Uterus (tissue), 3 donors: ENCODE measurements at regions not wholly inside any gene's neighbourhood (a gene's known extent, or its start where the extent isn't known, plus 50 kb on each side); places are given as distances from the start of the nearest gene placed in this dataset.

Source experiments
- DNase-seq, 2 donors: peaks; one replicate each; pipeline ENCODE4 v3.0.0-alpha.2; 2019 to 2020
- H3K27ac ChIP-seq, 2 donors: fragments of 200-600 bp; sonication (generic); 1 replicate in 1 of 2; 2 replicates in 1 of 2; pipeline ENCODE4 v1.5.1; 2016 to 2018
- H3K27me3 ChIP-seq, 2 donors: fragments of 200-600 bp; sonication (generic); one replicate each; pipeline ENCODE4 v1.5.1; 2018 to 2019; ENCODE audit warnings: control low read depth in 1 of 2
- H3K36me3 ChIP-seq, 2 donors: fragments of 200-600 bp; sonication (generic); one replicate each; pipeline ENCODE4 v1.5.1; 2019; ENCODE audit warnings: control low read depth in 1 of 2
- H3K4me1 ChIP-seq, 2 donors: fragments of 200-600 bp; sonication (generic); one replicate each; pipeline ENCODE4 v1.5.1; 2018 to 2019; ENCODE audit warnings: control low read depth in 1 of 2
- H3K4me3 ChIP-seq, 2 donors: fragments of 200-600 bp; sonication (generic); 1 replicate in 1 of 2; 2 replicates in 1 of 2; pipeline ENCODE4 v1.5.1; 2018 to 2019; ENCODE audit warnings: mild to moderate bottlenecking in 1 of 2
- H3K9me3 ChIP-seq, 2 donors: fragments of 200-600 bp; sonication (generic); one replicate each; pipeline ENCODE4 v1.5.1; 2019; ENCODE audit warnings: control low read depth in 1 of 2
- POLR2A ChIP-seq, 2 donors: fragments of 450-650 bp; IDR thresholded peaks; one replicate each; pipeline ENCODE4 v1.6.1; 2016; ENCODE audit warnings: antibody characterized with exemption in 2 of 2, mild to moderate bottlenecking in 1 of 2, moderate library complexity in 1 of 2
- intact Hi-C: fragments of 100-400 bp; cut with DNase I; formaldehyde crosslinking; loops from one replicate; pipeline ENCODE4 v1.15.1; 2023; ENCODE audit warnings: low total_unique reads
- TF ChIP-seq, protein P1 (sequence below), 4 experiments: fragments of 200-600 bp in 2 of 4; fragments of 450-650 bp in 2 of 4; sonication (generic) in 2 of 4; IDR thresholded peaks; one replicate each; pipeline ENCODE4 v1.5.1; 2016 to 2019; ENCODE audit warnings: antibody characterized with exemption in 4 of 4, mild to moderate bottlenecking in 2 of 4, moderate library complexity in 1 of 4
- donor health status: DM: yes; HTN: yes; CAD: no.

DNA sequence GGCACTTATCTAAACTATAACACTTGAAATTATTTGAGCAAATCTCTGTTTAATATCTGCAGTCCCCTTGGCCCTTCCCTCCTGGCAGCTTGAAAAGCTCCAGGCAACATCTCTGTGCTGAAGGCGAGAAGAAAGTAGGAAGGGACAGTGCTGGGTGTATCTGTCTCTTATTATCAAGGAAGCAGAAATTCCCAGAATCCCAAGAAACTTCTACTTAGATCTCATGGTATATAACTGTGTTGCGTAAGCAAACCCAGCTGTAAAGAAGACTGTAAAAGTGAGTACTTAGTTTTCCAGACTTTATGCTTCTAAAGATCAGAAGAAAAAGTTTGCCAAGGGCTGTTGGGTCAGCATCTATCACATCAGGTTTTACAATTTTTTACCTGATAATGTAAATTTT is 1869.8 kb downstream of the MAT2B start:
- Histone ChIP-seq H3K27ac (no peak overlapping the region), H3K9me3 (no peaks in the 10 kb centered on the region), H3K27me3 (no peaks in the 10 kb centered on the region), H3K4me3 (no peak overlapping the region), H3K36me3 (no peaks in the 10 kb centered on the region), H3K4me1 (no peaks in the 10 kb centered on the region)
- TF ChIP-seq, protein P1, sequence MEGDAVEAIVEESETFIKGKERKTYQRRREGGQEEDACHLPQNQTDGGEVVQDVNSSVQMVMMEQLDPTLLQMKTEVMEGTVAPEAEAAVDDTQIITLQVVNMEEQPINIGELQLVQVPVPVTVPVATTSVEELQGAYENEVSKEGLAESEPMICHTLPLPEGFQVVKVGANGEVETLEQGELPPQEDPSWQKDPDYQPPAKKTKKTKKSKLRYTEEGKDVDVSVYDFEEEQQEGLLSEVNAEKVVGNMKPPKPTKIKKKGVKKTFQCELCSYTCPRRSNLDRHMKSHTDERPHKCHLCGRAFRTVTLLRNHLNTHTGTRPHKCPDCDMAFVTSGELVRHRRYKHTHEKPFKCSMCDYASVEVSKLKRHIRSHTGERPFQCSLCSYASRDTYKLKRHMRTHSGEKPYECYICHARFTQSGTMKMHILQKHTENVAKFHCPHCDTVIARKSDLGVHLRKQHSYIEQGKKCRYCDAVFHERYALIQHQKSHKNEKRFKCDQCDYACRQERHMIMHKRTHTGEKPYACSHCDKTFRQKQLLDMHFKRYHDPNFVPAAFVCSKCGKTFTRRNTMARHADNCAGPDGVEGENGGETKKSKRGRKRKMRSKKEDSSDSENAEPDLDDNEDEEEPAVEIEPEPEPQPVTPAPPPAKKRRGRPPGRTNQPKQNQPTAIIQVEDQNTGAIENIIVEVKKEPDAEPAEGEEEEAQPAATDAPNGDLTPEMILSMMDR (IDR thresholded peaks at IDR 0.05) = no peak
- no peak for TF ChIP-seq POLR2A (IDR thresholded peaks at IDR 0.05)
- intact Hi-C loops = no loop called here
- no peak for DNase-seq

DNA sequence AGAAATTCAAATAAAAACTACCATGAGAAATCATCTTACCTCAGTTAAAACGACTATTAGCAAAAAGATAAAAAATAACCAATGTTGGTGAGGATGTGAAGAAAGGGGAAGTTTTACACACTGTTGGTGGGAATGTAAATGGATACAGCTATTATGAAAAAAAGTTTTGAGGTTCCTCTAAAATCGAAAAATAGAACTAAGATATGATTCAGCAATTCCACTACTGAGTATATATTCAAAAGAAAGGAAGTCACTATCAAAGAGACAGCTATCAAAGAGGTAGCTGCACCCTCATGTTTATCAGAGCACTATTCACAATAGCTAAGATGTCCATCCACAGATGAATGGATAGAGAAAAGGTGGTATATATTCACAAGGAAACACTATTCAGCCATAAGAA is 1888.4 kb downstream of the MAT2B start:
- Histone ChIP-seq H3K4me3 (no peak overlapping the region), H3K27me3 (no peaks in the 10 kb centered on the region), H3K36me3 (no peaks in the 10 kb centered on the region), H3K27ac (no peak overlapping the region), H3K9me3 (no peaks in the 10 kb centered on the region), H3K4me1 (no peaks in the 10 kb centered on the region)
- intact Hi-C loops = no loop called here
- TF ChIP-seq POLR2A (IDR thresholded peaks at IDR 0.05) = no peak
- TF ChIP-seq, protein P1 (IDR thresholded peaks at IDR 0.05) = no peak
- no peak for DNase-seq

DNA sequence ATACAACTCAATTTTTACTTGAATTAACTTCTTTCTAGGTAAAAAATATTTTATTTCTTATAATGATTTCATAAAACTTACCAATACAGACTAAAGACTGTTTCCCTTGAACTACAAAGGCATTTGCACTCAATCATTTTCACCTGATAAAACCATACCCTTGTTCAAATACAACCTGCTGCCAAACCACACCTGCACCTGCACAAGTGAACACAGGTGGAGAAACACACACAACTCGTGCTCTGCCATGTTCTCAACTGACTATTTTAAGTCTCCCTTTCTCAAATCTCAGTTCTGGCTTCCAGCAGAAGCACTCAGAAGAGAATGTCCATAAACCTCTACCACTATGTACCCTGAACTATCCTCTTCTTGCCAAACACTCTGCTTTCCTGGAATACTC is 1892.1 kb downstream of the MAT2B start:
- Histone ChIP-seq H3K36me3 (no peaks in the 10 kb centered on the region), H3K4me1 (no peaks in the 10 kb centered on the region), H3K27me3 (no peaks in the 10 kb centered on the region), H3K9me3 (no peaks in the 10 kb centered on the region), H3K27ac (no peak overlapping the region), H3K4me3 (no peak overlapping the region)
- intact Hi-C loops = no loop called here
- TF ChIP-seq, protein P1 (IDR thresholded peaks at IDR 0.05) = no peak
- no peak for DNase-seq

DNA sequence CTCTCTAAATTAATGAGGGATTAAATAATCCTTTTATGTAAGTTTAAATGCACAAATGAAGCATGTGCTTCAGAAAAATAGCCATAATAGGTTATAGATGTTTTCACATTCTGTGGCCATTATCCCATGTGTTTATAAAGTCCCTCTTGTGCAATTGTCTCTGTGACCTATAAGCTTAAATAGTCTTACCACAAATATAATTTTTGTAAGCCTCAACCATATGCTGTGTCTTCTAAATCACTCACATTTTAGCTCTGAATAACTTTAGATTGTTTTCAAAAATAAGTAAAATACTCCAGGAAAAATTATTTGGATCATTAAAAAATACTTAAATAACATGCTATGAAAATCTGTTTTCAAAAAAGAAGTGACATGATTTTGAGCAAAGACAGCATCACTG is 1894.7 kb downstream of the MAT2B start:
- Histone ChIP-seq H3K27ac (no peak overlapping the region), H3K36me3 (no peaks in the 10 kb centered on the region), H3K4me1 (no peaks in the 10 kb centered on the region), H3K9me3 (no peaks in the 10 kb centered on the region), H3K4me3 (no peak overlapping the region), H3K27me3 (no peaks in the 10 kb centered on the region)
- TF ChIP-seq, protein P1 (IDR thresholded peaks at IDR 0.05) = no peak
- TF ChIP-seq POLR2A (IDR thresholded peaks at IDR 0.05) = no peak
- DNase-seq = no peak
- intact Hi-C loops = no loop called here

DNA sequence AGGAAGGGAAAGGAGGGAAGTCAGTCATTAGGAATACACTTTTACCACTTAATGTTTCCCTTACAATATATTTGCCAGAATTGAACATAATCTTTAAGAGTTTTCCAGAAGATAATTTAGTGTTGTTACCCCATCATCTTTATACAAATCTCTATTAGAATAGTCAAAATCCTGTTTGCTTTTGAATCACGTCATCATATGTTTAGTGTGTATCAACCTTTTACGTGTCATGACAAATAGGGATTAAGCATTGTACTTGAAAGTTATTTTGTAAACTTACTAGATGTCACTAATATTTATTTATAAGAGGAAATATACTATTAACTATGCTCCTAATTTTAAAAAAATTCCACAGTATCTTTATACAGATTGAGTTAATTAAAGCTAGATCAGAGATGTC is 1899.5 kb downstream of the MAT2B start:
- DNase-seq = no peak
- TF ChIP-seq POLR2A (IDR thresholded peaks at IDR 0.05) = no peak
- intact Hi-C loops = no loop called here
- Histone ChIP-seq H3K36me3 (no peaks in the 10 kb centered on the region), H3K4me1 (no peaks in the 10 kb centered on the region), H3K9me3 (no peaks in the 10 kb centered on the region), H3K27ac (no peak overlapping the region), H3K4me3 (no peak overlapping the region), H3K27me3 (no peaks in the 10 kb centered on the region)

DNA sequence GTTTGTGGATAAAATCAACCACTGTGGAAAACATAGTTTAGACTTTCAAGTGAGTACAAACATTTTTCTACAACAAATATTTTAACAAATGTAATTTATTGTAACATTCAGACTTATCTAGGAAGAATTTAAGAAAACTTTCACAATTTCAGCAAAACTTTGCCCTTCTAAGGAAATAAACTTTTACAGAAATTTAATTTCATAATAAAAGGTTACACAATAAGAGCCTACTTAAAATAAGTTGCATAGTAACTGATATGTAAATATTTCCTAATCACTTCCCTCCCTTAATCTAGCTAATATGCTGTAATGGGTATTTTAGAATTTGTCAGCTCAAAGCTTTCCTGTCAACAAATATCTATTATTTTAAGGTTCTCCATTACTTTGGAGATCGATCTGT is 1899.9 kb downstream of the MAT2B start:
- DNase-seq = no peak
- Histone ChIP-seq H3K4me3 (no peak overlapping the region), H3K27me3 (no peaks in the 10 kb centered on the region), H3K27ac (no peak overlapping the region), H3K9me3 (no peaks in the 10 kb centered on the region), H3K4me1 (no peaks in the 10 kb centered on the region), H3K36me3 (no peaks in the 10 kb centered on the region)
- TF ChIP-seq, protein P1 (IDR thresholded peaks at IDR 0.05) = no peak
- TF ChIP-seq POLR2A (IDR thresholded peaks at IDR 0.05) = no peak
- intact Hi-C loops = no loop called here
